ENCODE measurements at regions not wholly inside any gene's neighbourhood (a gene's known extent, or its start where the extent isn't known, plus 50 kb on each side); places are given as distances from the start of the nearest gene placed in this dataset.

DNA sequence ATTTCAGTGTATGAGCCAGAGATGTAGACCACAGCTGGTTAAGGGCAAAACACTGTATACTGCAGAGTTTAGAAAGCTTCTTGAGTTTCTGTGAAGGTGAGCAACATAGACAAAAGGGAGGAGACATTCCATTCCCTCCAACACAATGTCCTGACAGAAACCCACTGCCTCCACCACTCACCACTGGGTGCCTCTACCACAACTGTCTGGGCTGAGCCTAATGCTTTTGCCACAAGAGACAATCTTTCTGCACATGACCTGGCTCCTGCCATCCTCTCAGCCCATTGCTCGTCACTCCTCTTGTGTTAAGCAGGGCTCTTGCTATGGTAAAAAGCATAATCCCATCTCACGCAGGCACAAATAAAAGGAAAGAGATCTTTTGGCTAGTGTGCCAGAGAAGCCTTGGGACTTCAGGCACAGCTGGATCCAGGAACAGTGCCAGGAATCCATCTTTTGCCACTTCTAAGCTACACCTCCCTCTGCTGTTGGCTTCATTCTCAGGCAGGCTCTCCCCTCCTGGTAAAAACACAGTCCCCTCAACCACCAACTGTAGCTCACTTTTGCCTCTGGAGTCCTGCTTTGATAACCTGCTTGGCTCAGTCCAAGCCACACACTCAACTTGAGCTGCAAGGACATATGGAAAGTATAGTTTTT lies 140.6 kb upstream of the PRR20G start:
- Histone ChIP-seq H3K4me1 (ENCODE audit: insufficient read depth, low read length) (no peaks in the 10 kb centered on the region), H3K27me3 (ENCODE audit: control insufficient read depth in 1 of 2, insufficient read depth in 2 of 2, low read length in 2 of 2) (peaks cover 0 to 26% of the 10 kb centered on the region in 2 donors), H3K36me3 (ENCODE audit: insufficient read depth, low read length) (no peaks in the 10 kb centered on the region), H3K4me3 (ENCODE audit: low read depth in 1 of 2, low read length in 2 of 2) (no peak overlapping the region), H3K9ac (ENCODE audit: low read length) (no peak overlapping the region), H3K27ac (ENCODE audit: low read depth, low read length) (no peak overlapping the region), H3K9me3 (ENCODE audit: low read length) (no peaks in the 10 kb centered on the region)

DNA sequence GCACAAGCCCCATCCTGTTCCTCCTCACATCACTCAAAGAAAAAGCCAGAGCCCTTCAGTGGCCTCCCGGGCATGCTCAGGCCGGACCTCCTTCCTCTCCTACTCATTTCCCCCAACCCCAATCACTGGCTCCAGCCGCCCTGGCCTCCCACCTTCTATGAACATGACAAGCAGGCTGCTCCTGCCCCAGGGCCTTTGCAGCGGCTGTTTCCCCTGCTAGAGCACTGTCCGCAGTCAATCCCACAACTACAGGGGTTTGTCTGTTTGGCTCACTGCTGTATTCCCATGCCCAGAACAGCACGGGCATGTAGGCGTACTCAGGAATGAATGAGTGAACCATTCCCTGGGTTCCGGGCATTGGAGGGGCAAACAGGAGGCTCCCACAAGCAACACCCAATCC lies 139.8 kb upstream of the PRR20G start:
- Histone ChIP-seq H3K4me3 (ENCODE audit: low read depth in 1 of 2, low read length in 2 of 2) (no peak overlapping the region), H3K9ac (ENCODE audit: low read length) (no peak overlapping the region), H3K36me3 (ENCODE audit: insufficient read depth, low read length) (no peaks in the 10 kb centered on the region), H3K27ac (ENCODE audit: low read depth, low read length) (no peak overlapping the region), H3K4me1 (ENCODE audit: insufficient read depth, low read length) (no peaks in the 10 kb centered on the region), H3K27me3 (ENCODE audit: control insufficient read depth in 1 of 2, insufficient read depth in 2 of 2, low read length in 2 of 2) (peaks cover 0 to 30% of the 10 kb centered on the region in 2 donors), H3K9me3 (ENCODE audit: low read length) (no peaks in the 10 kb centered on the region)

DNA sequence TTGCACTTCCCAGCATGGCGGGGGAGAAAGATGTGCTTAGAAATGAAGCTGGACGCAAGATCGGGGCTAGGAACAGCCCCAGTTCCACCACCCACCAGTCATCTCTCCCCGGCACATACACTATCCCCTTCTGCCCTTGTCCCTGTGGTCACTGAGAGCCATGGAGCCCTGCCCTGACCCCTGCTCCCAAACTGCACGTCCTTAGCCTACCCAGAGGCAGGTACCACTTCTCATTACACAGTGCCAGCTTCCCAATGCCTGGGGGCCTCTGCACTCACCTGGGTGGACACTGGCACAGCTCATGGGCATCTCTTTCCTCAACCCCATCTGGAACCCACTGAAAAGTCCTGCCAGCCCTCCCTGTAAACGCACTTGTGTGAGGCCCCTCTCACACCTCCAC lies 139.3 kb upstream of the PRR20G start:
- no peaks in the 10 kb centered on the region for H3K9me3 ChIP-seq (ENCODE audit: low read length)
- no peak overlapping the region for H3K4me3 ChIP-seq (ENCODE audit: low read depth in 1 of 2, low read length in 2 of 2)
- H3K4me1 ChIP-seq (ENCODE audit: insufficient read depth, low read length): no peaks in the 10 kb centered on the region
- peaks cover 0 to 31% of the 10 kb centered on the region in 2 donors for H3K27me3 ChIP-seq (ENCODE audit: control insufficient read depth in 1 of 2, insufficient read depth in 2 of 2, low read length in 2 of 2)
- no peak overlapping the region for H3K27ac ChIP-seq (ENCODE audit: low read depth, low read length)
- H3K9ac ChIP-seq (ENCODE audit: low read length): no peak overlapping the region
- H3K36me3 ChIP-seq (ENCODE audit: insufficient read depth, low read length): no peaks in the 10 kb centered on the region

DNA sequence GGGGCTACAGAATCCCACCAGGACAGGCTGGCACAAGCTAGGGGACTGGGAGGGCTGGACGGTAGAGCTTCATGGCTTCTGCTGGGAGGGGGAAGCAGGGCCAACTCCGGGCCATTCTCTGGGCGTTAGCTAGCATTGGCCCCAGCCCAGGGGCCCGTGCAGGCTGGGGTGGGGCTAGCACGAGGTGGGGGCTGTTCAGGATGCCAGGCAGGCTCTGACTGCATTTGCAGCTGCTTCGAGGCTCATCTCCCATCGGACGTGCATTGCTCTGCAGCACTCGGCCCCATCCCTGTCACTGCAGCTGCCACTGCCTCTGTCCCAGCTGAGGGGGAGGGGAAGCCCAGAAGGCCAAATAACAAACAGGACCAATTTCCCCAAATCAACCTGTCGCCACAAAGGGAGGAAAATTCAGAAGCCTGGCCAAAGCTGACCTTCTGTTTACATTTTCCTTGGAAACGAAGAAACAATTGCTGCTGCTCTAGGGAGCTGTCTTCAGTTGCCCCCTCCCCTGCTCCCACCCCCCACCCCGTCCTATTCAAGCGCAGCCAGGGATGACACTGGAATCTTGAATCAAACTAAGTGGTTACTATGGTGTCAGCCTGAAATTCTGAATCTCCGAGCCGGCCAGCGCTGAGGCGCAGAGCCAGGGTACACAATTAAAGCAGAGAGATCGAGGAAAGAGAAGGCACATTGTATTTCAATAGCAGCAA lies 138.8 kb upstream of the PRR20G start:
- H3K4me1 ChIP-seq (ENCODE audit: insufficient read depth, low read length): no peaks in the 10 kb centered on the region
- no peak overlapping the region for H3K9ac ChIP-seq (ENCODE audit: low read length)
- no peaks in the 10 kb centered on the region for H3K36me3 ChIP-seq (ENCODE audit: insufficient read depth, low read length)
- H3K9me3 ChIP-seq (ENCODE audit: low read length): no peaks in the 10 kb centered on the region
- H3K4me3 ChIP-seq (ENCODE audit: low read depth in 1 of 2, low read length in 2 of 2): no peak overlapping the region
- H3K27ac ChIP-seq (ENCODE audit: low read depth, low read length): no peak overlapping the region
- peaks cover 0 to 31% of the 10 kb centered on the region in 2 donors for H3K27me3 ChIP-seq (ENCODE audit: control insufficient read depth in 1 of 2, insufficient read depth in 2 of 2, low read length in 2 of 2)

DNA sequence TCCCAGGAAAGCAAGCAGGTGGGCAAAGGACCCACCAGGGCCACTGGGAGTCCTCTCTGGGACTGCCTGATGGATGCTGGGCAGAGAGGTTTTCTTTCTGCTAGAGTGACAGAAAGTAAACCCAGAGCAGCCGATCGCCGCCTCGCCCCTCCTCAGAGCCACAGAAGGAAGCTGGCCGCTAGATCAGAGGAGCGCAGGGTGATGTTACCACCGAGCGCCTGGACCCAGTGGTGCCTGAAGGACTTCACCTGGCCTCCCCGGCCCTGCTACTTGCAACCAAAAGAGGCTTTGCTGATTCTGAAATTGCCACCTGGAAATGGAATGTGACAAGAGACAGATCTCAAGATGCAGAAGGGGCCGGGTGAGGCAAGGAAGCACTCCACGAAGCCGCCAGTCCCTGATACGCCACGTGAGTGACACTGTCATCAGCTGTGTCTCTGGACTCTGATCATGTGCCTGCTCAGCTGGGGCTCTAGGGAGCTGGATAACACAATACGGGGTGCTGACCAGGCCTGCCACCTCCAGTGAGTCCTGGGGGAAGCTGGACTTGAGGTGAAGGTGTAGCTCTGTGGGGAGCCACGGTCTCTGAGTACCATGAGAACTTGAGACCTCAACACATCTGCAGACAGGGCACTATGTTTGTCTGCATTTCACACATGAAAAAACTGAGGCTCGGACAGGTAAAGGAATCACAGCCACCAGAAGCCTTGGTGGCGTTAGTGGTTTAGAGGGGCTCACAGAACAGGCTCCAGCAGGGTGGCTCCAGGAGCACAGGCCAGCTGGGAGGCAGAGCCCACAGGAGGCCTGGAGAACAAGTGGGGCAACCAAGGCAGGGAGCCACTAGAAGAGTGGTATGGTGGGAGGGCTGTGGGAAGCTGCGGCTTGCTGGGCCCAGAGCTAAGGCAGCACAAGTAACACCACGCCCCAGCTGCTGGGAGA lies 137.9 kb upstream of the PRR20G start:
- Histone ChIP-seq H3K4me3 (ENCODE audit: low read depth in 1 of 2, low read length in 2 of 2) (no peak overlapping the region), H3K27ac (ENCODE audit: low read depth, low read length) (no peak overlapping the region), H3K4me1 (ENCODE audit: insufficient read depth, low read length) (no peaks in the 10 kb centered on the region), H3K36me3 (ENCODE audit: insufficient read depth, low read length) (no peaks in the 10 kb centered on the region), H3K9me3 (ENCODE audit: low read length) (no peaks in the 10 kb centered on the region), H3K27me3 (ENCODE audit: control insufficient read depth in 1 of 2, insufficient read depth in 2 of 2, low read length in 2 of 2) (peaks cover 0 to 31% of the 10 kb centered on the region in 2 donors), H3K9ac (ENCODE audit: low read length) (no peak overlapping the region)

DNA sequence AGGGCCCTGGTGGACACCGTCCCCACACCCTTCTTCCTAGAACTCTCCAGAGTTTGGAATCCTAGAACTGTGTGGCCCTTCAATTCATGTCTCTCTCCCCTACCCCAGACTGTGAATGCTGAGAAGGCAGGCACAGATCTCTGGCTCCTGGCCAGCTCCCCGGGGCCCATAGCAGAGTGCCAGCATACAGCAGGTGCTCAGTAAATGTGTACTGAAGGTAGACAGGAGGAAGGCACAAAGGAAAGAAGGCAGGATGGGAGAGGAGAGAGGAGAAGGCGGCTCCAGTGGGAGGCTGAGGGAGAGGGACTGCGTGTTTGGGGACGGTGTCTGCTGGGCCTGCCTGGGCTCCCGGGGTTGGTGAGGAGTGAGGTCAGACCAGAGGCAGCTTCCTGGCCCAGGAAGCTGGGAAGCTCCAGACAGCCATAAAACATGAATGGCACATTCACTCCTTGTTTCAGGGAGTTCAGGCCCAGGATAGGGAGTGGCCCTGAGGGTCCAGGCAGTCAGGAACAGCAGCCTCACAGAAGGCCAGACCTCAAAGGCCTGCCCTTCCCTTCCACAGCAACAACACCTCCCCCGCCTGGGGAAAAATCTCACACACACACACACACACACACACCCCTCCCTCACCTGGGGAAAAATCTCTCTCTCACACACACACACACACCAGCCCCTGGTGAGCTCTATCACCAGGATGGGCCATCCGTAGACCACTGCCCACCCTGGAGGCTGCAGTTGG lies 137.1 kb upstream of the PRR20G start:
- no peaks in the 10 kb centered on the region for H3K9me3 ChIP-seq (ENCODE audit: low read length)
- no peaks in the 10 kb centered on the region for H3K36me3 ChIP-seq (ENCODE audit: insufficient read depth, low read length)
- H3K27ac ChIP-seq (ENCODE audit: low read depth, low read length): no peak overlapping the region
- no peak overlapping the region for H3K4me3 ChIP-seq (ENCODE audit: low read depth in 1 of 2, low read length in 2 of 2)
- no peaks in the 10 kb centered on the region for H3K4me1 ChIP-seq (ENCODE audit: insufficient read depth, low read length)
- H3K27me3 ChIP-seq (ENCODE audit: control insufficient read depth in 1 of 2, insufficient read depth in 2 of 2, low read length in 2 of 2): peaks cover 0 to 31% of the 10 kb centered on the region in 2 donors
- H3K9ac ChIP-seq (ENCODE audit: low read length): no peak overlapping the region

DNA sequence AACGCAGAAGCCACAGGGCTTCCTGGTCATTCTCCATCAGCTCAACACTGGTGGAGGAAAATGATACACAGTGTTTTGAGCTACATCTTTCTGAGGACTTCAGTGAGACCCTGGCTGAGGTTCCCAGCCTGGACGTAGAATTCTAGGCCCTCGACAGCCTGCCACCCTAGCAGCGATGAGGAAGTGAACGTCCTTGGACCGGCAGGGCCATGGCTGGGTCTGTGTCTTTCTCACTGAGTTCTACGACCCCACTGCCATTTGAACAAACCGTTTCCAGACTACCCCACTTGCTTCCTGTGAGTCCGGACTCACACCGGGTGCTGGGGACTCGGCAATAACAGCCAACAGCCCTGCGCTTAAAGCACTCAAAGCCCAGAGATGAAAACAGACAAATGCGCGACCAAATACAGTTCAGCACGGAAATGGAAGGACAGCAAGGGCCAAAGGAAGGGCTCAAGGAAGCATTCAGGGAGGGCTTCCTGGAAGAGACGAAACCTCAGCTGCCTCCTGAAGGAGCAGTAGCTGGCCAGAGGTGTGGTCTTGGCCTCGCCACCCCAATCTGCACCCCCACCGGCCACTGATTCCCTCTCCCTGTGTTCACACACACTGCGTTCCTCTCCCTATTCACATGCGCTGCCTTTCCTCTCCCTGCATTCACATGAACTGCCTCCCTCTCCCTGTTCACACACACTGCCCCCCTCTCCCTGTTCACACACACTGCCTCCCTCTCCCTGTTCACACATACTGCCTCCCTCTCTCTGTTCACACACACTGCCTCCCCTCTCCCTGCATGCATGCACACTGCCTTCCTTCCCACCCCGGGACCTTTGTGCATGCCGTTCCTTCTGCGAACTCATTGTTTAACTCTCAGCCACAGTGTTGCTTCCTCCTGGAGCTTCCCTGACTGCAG lies 136.3 kb upstream of the PRR20G start:
- Histone ChIP-seq H3K36me3 (ENCODE audit: insufficient read depth, low read length) (no peaks in the 10 kb centered on the region), H3K27ac (ENCODE audit: low read depth, low read length) (no peak overlapping the region), H3K4me3 (ENCODE audit: low read depth in 1 of 2, low read length in 2 of 2) (no peak overlapping the region), H3K27me3 (ENCODE audit: control insufficient read depth in 1 of 2, insufficient read depth in 2 of 2, low read length in 2 of 2) (peaks cover 0 to 31% of the 10 kb centered on the region in 2 donors), H3K4me1 (ENCODE audit: insufficient read depth, low read length) (no peaks in the 10 kb centered on the region), H3K9me3 (ENCODE audit: low read length) (no peaks in the 10 kb centered on the region), H3K9ac (ENCODE audit: low read length) (no peak overlapping the region)

DNA sequence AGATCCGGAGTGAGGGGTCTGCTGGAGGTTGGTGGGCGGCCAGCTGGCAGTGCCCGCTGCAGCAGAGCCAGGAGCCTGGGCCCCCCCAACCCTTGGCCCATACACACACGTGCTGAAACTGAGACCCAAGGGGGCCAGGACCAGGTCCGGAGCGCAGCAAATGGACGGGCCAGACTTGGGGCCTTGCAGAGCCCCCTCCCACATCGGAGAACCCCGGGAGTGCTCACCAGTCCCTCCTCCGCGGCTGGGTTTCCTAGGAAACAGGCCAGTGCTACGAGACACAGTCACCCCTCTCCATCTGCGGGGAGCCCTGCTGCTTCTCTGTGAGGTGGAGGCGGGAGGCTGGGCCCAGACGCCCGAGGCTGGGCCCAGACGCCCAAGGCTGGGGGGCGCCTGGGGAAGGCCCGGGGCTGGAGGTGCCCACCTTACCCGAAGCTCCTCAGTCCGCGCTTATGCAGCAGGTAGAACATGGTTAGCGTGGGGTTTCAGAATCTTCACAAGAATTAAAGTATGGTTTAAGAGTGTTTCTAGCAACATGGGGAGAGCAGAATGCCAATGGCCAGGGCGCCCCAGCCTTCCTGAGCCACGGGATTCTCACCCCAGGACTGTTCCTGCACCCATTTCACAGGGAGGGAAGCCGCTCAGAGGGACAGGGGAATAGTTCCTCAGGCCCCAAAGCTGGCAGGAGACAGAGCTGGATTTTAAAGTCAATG lies 135.0 kb upstream of the PRR20G start:
- Histone ChIP-seq H3K27ac (ENCODE audit: low read depth, low read length) (no peak overlapping the region), H3K27me3 (ENCODE audit: control insufficient read depth in 1 of 2, insufficient read depth in 2 of 2, low read length in 2 of 2) (peaks cover 0 to 26% of the 10 kb centered on the region in 2 donors), H3K9ac (ENCODE audit: low read length) (no peak overlapping the region), H3K4me3 (ENCODE audit: low read depth in 1 of 2, low read length in 2 of 2) (no peak overlapping the region), H3K9me3 (ENCODE audit: low read length) (no peaks in the 10 kb centered on the region), H3K36me3 (ENCODE audit: insufficient read depth, low read length) (no peaks in the 10 kb centered on the region), H3K4me1 (ENCODE audit: insufficient read depth, low read length) (no peaks in the 10 kb centered on the region)

DNA sequence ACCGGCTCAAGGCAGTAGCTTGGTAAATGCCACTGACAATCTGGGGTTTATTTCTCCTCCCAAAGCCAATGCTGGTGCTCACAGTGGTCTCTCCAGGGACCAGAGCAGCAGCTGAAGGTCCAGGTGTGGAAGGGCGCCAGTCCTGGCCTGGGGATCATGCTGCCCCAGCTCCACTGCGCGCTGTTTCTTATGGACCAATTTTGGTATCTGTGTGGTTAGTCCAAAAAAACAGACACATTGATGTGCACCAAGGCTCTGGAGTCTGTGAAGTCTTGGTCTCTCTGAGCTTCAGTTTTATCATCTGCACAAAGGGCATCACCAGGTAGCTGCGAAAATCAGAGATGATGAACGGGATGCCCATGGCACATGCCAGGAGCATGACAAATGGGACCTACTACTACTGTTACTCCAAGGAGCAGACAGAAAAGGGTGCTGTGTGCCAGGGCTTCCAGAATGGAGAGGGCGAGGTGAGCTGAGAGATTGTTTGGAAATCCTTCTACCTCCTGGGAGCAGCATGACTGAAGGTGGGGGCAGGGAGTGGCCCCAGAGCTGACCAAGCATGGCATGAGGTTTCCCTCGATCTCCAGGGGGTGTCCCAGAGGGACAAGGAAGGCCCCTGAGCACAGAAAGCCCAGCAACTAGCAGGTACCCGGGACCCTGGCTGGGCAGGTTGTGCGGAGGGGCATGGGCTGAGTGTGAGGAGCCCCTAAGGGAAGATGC lies 134.3 kb upstream of the PRR20G start:
- H3K27ac ChIP-seq (ENCODE audit: low read depth, low read length): no peak overlapping the region
- H3K9me3 ChIP-seq (ENCODE audit: low read length): no peaks in the 10 kb centered on the region
- H3K4me3 ChIP-seq (ENCODE audit: low read depth in 1 of 2, low read length in 2 of 2): no peak overlapping the region
- peaks cover 0 to 20% of the 10 kb centered on the region in 2 donors for H3K27me3 ChIP-seq (ENCODE audit: control insufficient read depth in 1 of 2, insufficient read depth in 2 of 2, low read length in 2 of 2)
- H3K9ac ChIP-seq (ENCODE audit: low read length): no peak overlapping the region
- no peaks in the 10 kb centered on the region for H3K4me1 ChIP-seq (ENCODE audit: insufficient read depth, low read length)
- no peaks in the 10 kb centered on the region for H3K36me3 ChIP-seq (ENCODE audit: insufficient read depth, low read length)

All from muscle layer of colon (tissue), 2 donors.